ENCODE measurements at regions not wholly inside any gene's neighbourhood (a gene's known extent, or its start where the extent isn't known, plus 50 kb on each side); places are given as distances from the start of the nearest gene placed in this dataset.
"Not testable (repeated sequence)": the region's sequence is repeated elsewhere in the genome, so short reads cannot be mapped to it uniquely, and the experiment has no call there.

- 95% methylated on average over 5 of the region's 5 CpGs; no CpG with 5 or more reads in 1 of the 2 experiments for WGBS, 2 experiments (ENCODE audit: extremely low coverage in 1 of 2, insufficient coverage in 1 of 2, insufficient read length in 1 of 2, insufficient replicate concordance in 2 of 2, low coverage in 1 of 2, low lambda C conversion rate in 2 of 2, missing lambda C conversion rate in 1 of 2)
- CTCF ChIA-PET (ENCODE audit: partially characterized antibody): interaction anchor here (0.6 to 1.5 kb wide), 3 partner anchors 14 to 286 kb away, joined by 3 read pairs; no protein-coding TSS in a partner anchor
- H3K27me3 ChIP-seq (replicated peaks in 1 of 4; ENCODE audit: control insufficient read depth in 3 of 4, extremely low read depth in 1 of 4, insufficient read depth in 3 of 4, low read length in 3 of 4); H2BK20ac ChIP-seq (ENCODE audit: low read length); H3K9ac ChIP-seq (replicated peaks in 1 of 4; ENCODE audit: extremely low read depth in 1 of 4, low read depth in 3 of 4, low read length in 3 of 4); H3K27ac ChIP-seq (ENCODE audit: low read depth, low read length); H2AFZ ChIP-seq (ENCODE audit: low read length); H4K91ac ChIP-seq (replicated peaks; ENCODE audit: insufficient read length, low read length); H3K4me3 ChIP-seq (ENCODE audit: extremely low read depth in 1 of 4, insufficient read depth in 2 of 4, low read depth in 3 of 4, low read length in 4 of 4); H3K36me3 ChIP-seq (ENCODE audit: control insufficient read depth in 2 of 4, insufficient read depth in 4 of 4, low read length in 3 of 4); H3K23me2 ChIP-seq (ENCODE audit: low read depth, low read length); H3K14ac ChIP-seq (ENCODE audit: insufficient read length); H4K5ac ChIP-seq (ENCODE audit: insufficient read length, low read depth, low read length); H3K9me3 ChIP-seq (ENCODE audit: insufficient read depth in 2 of 2, low read depth in 1 of 2, low read length in 1 of 2); H3K79me2 ChIP-seq (ENCODE audit: control insufficient read depth in 1 of 2, insufficient read depth in 2 of 2, low read length in 2 of 2); H2BK120ac ChIP-seq (replicated peaks; ENCODE audit: low read depth, low read length); DNase-seq (ENCODE audit: low read depth in 1 of 2, low spot score in 2 of 2); FAIRE-seq; H4K20me1 ChIP-seq (replicated peaks in 1 of 2; ENCODE audit: control insufficient read depth in 1 of 2, insufficient read depth in 2 of 2, low read length in 2 of 2); H4K8ac ChIP-seq (ENCODE audit: extremely low read depth, insufficient read depth, low read length); H3K18ac ChIP-seq (ENCODE audit: extremely low read depth, low read length); H3K79me1 ChIP-seq (ENCODE audit: low read depth, low read length); H3K56ac ChIP-seq (replicated peaks; ENCODE audit: insufficient read length, low read depth, low read length); H3K4me1 ChIP-seq (replicated peaks in 1 of 4; ENCODE audit: control insufficient read depth in 3 of 4, insufficient read depth in 4 of 4, low read length in 3 of 4); H2BK12ac ChIP-seq (ENCODE audit: low read depth, low read length); H3K4me2 ChIP-seq (ENCODE audit: insufficient read depth in 1 of 2, low read depth in 2 of 2, low read length in 2 of 2); H2BK5ac ChIP-seq (ENCODE audit: low read depth, low read length); H3K4ac ChIP-seq (replicated peaks; ENCODE audit: insufficient read length, low read depth, low read length); H3K23ac ChIP-seq (ENCODE audit: insufficient read length); H2AK5ac ChIP-seq (ENCODE audit: low read depth, low read length); H2BK15ac ChIP-seq (ENCODE audit: low read length); POLR2A ChIA-PET (ENCODE audit: partially characterized antibody): not testable (repeated sequence)
Measured at GRCh38 chr6:137718903-137719302, 148.2 kb upstream of the TNFAIP3 start.

All from H1 (cell line).